Suprapubic skin (tissue), 4 donors: ENCODE measurements at regions not wholly inside any gene's neighbourhood (a gene's known extent, or its start where the extent isn't known, plus 50 kb on each side); places are given as distances from the start of the nearest gene placed in this dataset.

ENCODE experiments used
- POLR2A ChIP-seq, 2 donors: fragments of 450-650 bp; IDR thresholded peaks; one replicate each; pipeline ENCODE4 v1.6.1; 2017; ENCODE audit warnings: antibody characterized with exemption in 2 of 2, mild to moderate bottlenecking in 2 of 2, moderate library complexity in 2 of 2
- POLR2AphosphoS5 ChIP-seq, 3 donors: sonication (generic); formaldehyde crosslinking; IDR thresholded peaks; one replicate each; pipeline ENCODE4 v1.6.1; 2017; ENCODE audit warnings: antibody characterized with exemption in 3 of 3
- TF ChIP-seq, protein P1 (sequence below), 2 donors: fragments of 200-600 bp in 1 of 2; fragments of 450-650 bp in 1 of 2; sonication (generic) in 1 of 2; IDR thresholded peaks; one replicate each; pipeline ENCODE4 v1.5.1; 2016 to 2019; ENCODE audit warnings: antibody characterized with exemption in 2 of 2, mild to moderate bottlenecking in 1 of 2, moderate library complexity in 1 of 2

DNA sequence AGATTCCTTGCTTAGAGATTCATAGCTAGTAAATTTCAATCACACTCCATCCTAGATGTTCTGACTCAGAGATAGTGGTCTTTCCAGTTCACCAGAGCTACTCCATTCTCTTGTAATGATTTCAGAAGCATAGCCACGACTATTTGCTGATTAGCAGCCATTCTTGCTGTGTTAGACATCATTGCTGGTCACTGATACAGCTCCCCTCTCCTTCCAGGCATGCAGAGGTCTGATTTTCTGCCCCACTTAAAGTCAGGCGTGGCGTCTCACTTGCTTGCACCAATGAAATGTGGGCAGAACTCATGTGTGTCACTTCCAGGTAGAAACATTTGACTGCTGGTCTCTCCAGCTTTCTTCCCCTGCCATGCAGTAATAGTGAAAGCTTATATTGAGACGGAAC lies 168.9 kb upstream of the JARID2 start:
- no peak for TF ChIP-seq POLR2A (IDR thresholded peaks at IDR 0.05)
- TF ChIP-seq, protein P1, sequence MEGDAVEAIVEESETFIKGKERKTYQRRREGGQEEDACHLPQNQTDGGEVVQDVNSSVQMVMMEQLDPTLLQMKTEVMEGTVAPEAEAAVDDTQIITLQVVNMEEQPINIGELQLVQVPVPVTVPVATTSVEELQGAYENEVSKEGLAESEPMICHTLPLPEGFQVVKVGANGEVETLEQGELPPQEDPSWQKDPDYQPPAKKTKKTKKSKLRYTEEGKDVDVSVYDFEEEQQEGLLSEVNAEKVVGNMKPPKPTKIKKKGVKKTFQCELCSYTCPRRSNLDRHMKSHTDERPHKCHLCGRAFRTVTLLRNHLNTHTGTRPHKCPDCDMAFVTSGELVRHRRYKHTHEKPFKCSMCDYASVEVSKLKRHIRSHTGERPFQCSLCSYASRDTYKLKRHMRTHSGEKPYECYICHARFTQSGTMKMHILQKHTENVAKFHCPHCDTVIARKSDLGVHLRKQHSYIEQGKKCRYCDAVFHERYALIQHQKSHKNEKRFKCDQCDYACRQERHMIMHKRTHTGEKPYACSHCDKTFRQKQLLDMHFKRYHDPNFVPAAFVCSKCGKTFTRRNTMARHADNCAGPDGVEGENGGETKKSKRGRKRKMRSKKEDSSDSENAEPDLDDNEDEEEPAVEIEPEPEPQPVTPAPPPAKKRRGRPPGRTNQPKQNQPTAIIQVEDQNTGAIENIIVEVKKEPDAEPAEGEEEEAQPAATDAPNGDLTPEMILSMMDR (IDR thresholded peaks at IDR 0.05): no peak
- no peak for TF ChIP-seq POLR2AphosphoS5 (IDR thresholded peaks at IDR 0.05)
